IMR-90 (cell line): ENCODE measurements at regions not wholly inside any gene's neighbourhood (a gene's known extent, or its start where the extent isn't known, plus 50 kb on each side); places are given as distances from the start of the nearest gene placed in this dataset.

Source experiments
- BHLHE40 ChIP-seq: fragments of 150-350 bp; IDR thresholded peaks from 2 replicates; pipeline ENCODE4 v1.6.1; 2016; ENCODE audit warnings: mild to moderate bottlenecking, low read depth, low read length
- CEBPB ChIP-seq: IDR thresholded peaks from 2 replicates; pipeline ENCODE4 v1.6.1; 2012; ENCODE audit warnings: low read depth, low read length, improper control_type of control experiment
- CHD1 ChIP-seq: IDR thresholded peaks from 2 replicates; pipeline ENCODE4 v1.6.1; 2012; ENCODE audit warnings: low read depth, low read length, improper control_type of control experiment
- MXI1 ChIP-seq: IDR thresholded peaks from 2 replicates; pipeline ENCODE4 v1.6.1; 2012; ENCODE audit warnings: low read depth, mild to moderate bottlenecking, low read length, moderate library complexity, borderline replicate concordance
- NFE2L2 ChIP-seq: fragments of 150-350 bp; IDR thresholded peaks from 2 replicates; pipeline ENCODE4 v1.6.1; 2016; ENCODE audit warnings: low read depth, mild to moderate bottlenecking, low read length
- POLR2A ChIP-seq: IDR thresholded peaks from 2 replicates; pipeline ENCODE4 v1.6.1; 2012; ENCODE audit warnings: mild to moderate bottlenecking, low read depth, low read length
- RAD21 ChIP-seq: IDR thresholded peaks from 2 replicates; pipeline ENCODE4 v1.6.1; 2012; ENCODE audit warnings: low read length, improper control_type of control experiment
- SMC3 ChIP-seq: fragments of 150-350 bp; IDR thresholded peaks from 2 replicates; pipeline ENCODE4 v1.6.1; 2016; ENCODE audit warnings: low read depth, mild to moderate bottlenecking, antibody characterized with exemption, low read length, moderate library complexity
- TF ChIP-seq, protein P1 (sequence below): conservative IDR thresholded peaks from 2 replicates; pipeline ENCODE4 v1.5.1; 2012; ENCODE audit warnings: mild to moderate bottlenecking, low read depth, low read length, improper control_type of control experiment
- TF ChIP-seq, protein P2 (sequence below): fragments of 150-350 bp; IDR thresholded peaks from 2 replicates; pipeline ENCODE4 v1.6.1; 2016; ENCODE audit warnings: low read depth, mild to moderate bottlenecking, low read length, moderate library complexity, borderline replicate concordance
- TF ChIP-seq, protein P3 (sequence below): fragments of 150-350 bp; IDR thresholded peaks from 2 replicates; pipeline ENCODE4 v1.6.1; 2017; ENCODE audit warnings: mild to moderate bottlenecking, antibody characterized with exemption, low read length, low read depth

DNA sequence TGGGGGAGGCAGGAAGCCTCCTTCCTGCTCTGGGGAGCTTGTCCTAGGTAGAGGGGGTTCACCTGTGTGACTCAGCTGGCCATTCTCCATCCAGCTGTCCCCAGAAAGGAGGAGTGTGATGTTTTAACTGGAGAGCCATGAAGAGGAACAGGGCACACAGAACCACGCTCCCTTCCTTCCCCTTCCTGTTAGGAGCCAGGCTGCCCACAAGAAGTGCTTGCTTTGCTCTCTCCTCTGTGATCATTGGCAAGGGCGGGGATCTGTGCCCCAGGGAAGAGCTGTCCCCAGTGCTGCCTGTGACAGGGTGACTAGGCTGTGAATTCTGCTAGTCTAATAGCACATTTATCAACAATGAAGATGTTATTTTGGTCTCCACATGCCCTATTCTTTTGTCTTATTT, 169.6 kb upstream of the GATB start:
- TF ChIP-seq, protein P1, sequence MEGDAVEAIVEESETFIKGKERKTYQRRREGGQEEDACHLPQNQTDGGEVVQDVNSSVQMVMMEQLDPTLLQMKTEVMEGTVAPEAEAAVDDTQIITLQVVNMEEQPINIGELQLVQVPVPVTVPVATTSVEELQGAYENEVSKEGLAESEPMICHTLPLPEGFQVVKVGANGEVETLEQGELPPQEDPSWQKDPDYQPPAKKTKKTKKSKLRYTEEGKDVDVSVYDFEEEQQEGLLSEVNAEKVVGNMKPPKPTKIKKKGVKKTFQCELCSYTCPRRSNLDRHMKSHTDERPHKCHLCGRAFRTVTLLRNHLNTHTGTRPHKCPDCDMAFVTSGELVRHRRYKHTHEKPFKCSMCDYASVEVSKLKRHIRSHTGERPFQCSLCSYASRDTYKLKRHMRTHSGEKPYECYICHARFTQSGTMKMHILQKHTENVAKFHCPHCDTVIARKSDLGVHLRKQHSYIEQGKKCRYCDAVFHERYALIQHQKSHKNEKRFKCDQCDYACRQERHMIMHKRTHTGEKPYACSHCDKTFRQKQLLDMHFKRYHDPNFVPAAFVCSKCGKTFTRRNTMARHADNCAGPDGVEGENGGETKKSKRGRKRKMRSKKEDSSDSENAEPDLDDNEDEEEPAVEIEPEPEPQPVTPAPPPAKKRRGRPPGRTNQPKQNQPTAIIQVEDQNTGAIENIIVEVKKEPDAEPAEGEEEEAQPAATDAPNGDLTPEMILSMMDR, result no peak
- TF ChIP-seq BHLHE40 (no peak), POLR2A (no peak), RAD21 (no peak), CHD1 (no peak), CEBPB (no peak), SMC3 (no peak), MXI1 (no peak), NFE2L2 (no peak)
- TF ChIP-seq, protein P2, sequence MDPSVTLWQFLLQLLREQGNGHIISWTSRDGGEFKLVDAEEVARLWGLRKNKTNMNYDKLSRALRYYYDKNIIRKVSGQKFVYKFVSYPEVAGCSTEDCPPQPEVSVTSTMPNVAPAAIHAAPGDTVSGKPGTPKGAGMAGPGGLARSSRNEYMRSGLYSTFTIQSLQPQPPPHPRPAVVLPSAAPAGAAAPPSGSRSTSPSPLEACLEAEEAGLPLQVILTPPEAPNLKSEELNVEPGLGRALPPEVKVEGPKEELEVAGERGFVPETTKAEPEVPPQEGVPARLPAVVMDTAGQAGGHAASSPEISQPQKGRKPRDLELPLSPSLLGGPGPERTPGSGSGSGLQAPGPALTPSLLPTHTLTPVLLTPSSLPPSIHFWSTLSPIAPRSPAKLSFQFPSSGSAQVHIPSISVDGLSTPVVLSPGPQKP, result no peak
- TF ChIP-seq, protein P3, sequence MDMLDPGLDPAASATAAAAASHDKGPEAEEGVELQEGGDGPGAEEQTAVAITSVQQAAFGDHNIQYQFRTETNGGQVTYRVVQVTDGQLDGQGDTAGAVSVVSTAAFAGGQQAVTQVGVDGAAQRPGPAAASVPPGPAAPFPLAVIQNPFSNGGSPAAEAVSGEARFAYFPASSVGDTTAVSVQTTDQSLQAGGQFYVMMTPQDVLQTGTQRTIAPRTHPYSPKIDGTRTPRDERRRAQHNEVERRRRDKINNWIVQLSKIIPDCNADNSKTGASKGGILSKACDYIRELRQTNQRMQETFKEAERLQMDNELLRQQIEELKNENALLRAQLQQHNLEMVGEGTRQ, result no peak
